HEK293T (cell line): ENCODE measurements at regions not wholly inside any gene's neighbourhood (a gene's known extent, or its start where the extent isn't known, plus 50 kb on each side); places are given as distances from the start of the nearest gene placed in this dataset.

Experiments used
- ARNT ChIP-seq: fragments of 450-650 bp; IDR thresholded peaks from 2 replicates; pipeline ENCODE4 v1.6.1; 2017; ENCODE audit warnings: mild to moderate bottlenecking
- CTBP1 ChIP-seq: fragments of 450-650 bp; IDR thresholded peaks from 2 replicates; pipeline ENCODE4 v1.6.1; 2016; ENCODE audit warnings: borderline replicate concordance
- FOXA1 ChIP-seq: fragments of 450-650 bp; IDR thresholded peaks from 2 replicates; pipeline ENCODE4 v1.6.1; 2016; ENCODE audit warnings: mild to moderate bottlenecking
- FOXK2 ChIP-seq: fragments of 450-650 bp; IDR thresholded peaks from 2 replicates; pipeline ENCODE4 v1.6.1; 2016; ENCODE audit warnings: mild to moderate bottlenecking
- FOXM1 ChIP-seq: fragments of 450-650 bp; IDR thresholded peaks from 2 replicates; pipeline ENCODE4 v1.6.1; 2017; ENCODE audit warnings: mild to moderate bottlenecking, borderline replicate concordance
- L3MBTL2 ChIP-seq: fragments of 450-650 bp; conservative IDR thresholded peaks from 2 replicates; pipeline ENCODE4 v1.6.1; 2016; ENCODE audit warnings: mild to moderate bottlenecking
- LEF1 ChIP-seq: fragments of 450-650 bp; IDR thresholded peaks from 2 replicates; pipeline ENCODE4 v1.6.1; 2017; ENCODE audit warnings: mild to moderate bottlenecking, borderline replicate concordance
- SP1 ChIP-seq: fragments of 450-650 bp; IDR thresholded peaks from 2 replicates; pipeline ENCODE4 v1.6.1; 2017
- SUZ12 ChIP-seq: fragments of 450-650 bp; IDR thresholded peaks from 2 replicates; pipeline ENCODE4 v1.6.1; 2016; ENCODE audit warnings: mild to moderate bottlenecking
- TARDBP ChIP-seq: fragments of 450-650 bp; IDR thresholded peaks from 2 replicates; pipeline ENCODE4 v1.6.1; 2016

DNA sequence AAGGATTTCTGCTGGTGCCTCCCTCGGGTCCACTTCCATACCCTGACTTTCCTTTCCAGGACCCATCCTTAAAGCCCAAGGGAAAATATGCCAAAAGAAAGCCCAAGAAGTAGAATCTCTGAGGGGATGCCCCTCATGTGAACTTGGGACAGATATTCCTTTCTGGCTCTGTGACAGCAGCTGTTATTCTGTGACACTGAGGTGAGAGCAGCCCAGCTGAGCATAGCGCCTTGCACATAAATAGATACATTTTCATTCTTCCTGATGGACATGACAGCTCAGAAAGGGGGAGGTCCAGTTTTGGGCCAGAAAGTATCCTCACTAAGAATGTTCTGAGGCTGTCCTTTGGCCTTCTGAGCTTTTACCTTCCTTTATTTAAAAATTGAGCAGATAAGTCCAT lies 353.2 kb downstream of the SAMD5 start:
- TF ChIP-seq L3MBTL2 (no peak), SUZ12 (no peak), FOXK2 (no peak), CTBP1 (no peak), TARDBP (no peak), SP1 (no peak), FOXA1 (no peak), LEF1 (no peak), ARNT (no peak), FOXM1 (no peak)
